SKM-1 treated with dmso at 0.1 percent for 144 hours (cell line): ENCODE measurements at regions not wholly inside any gene's neighbourhood (a gene's known extent, or its start where the extent isn't known, plus 50 kb on each side); places are given as distances from the start of the nearest gene placed in this dataset.

ENCODE experiments used
- DNase-seq: peaks from one replicate; lab custom pipeline; 2025; ENCODE audit not compliant: unreplicated experiment; lab: John Stamatoyannopoulos, UW

DNA sequence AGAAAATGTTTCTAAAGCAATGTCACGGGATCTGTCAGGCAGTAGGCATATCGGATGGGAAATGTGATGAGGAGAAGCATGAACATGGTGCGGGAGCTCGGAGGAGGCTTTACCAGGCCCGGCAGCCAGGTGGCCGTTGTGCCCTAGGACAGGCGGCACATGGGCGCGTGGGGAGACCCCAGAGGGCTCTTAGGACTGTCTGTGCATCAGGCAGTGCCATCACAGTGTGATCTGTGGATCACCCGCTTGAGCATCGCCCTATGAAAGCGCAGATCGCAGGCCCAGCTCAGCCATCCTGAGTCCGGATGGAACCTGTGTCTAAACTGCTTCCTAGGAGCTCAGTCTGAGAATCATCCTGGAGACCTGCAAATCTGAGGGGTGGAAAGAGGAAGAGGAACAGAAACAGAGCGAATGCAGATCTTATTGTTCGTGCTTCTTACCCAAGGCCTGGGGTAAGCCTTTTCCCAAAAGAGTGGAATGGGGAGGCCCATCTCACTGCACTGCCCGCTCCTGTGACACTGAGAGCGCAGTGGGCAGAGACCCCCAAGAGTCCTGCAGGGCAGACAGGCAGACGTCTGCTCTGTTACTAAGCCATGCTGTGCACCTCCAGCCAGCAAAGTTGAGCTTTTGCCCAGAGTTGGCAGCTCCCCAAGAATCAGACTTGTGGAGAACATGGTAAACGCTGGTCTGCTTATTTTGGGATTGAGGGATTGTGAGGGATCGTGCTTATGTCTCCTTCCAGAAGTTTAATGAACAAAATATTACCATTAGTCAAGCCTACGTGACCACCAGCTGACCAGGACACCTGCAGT is 251.0 kb downstream of the RHOU start:
- DNase-seq = peak; percentile 83

DNA sequence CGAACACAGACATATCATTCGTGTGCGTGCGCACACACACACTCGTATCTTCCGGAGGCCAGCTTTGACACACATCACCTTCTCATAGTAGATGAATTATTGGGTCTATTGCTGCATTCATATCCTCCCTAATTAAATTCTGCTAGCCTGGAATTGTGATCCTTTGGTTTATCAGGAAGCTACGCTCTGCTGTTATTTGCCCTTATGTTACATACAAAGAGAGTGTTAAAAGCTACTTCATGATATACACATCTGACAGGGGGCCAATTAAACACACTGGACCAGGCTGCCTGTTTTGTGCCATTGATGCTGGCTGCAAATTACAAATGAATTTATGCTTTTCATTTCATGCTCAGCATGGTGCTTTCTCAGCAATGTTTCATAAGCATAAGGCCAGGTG is 252.0 kb downstream of the RHOU start:
- no peak for DNase-seq

DNA sequence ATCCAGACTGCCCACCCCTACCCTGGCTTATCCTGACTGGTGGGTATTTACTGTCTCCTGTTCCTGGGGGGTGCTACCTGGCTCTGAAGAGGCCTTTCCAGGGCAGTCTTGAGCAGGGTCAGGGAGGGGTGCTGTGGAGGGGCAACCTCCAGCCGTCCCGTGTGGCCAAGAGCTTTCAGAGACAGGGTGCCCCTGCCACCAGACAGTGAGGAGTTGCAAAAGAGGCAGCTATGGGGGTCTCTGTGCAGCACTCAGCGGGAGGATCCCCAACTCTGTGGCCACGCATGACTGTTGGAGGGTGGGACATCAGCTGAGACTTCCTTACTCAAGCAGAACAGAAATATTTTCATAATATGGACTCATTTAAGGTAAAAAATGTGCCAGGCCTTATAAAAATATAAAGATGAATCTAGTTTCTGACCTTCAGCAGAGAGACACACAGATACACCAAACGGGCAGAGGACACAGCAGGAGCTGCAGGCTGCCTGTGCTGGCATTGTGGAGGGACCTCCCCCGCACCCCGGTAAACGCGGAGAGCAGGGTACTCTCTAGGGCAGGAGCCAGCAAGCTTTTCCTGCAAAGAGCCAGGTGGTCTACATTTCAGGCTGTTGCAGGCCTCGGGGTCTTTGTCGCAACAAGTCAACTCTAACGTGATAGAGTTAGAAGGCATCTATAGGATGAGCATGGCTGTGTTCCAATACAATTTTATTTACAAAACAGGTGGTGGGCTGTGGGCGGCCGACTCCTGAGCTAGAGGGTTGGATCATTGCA is 252.6 kb downstream of the RHOU start:
- DNase-seq = no peak

DNA sequence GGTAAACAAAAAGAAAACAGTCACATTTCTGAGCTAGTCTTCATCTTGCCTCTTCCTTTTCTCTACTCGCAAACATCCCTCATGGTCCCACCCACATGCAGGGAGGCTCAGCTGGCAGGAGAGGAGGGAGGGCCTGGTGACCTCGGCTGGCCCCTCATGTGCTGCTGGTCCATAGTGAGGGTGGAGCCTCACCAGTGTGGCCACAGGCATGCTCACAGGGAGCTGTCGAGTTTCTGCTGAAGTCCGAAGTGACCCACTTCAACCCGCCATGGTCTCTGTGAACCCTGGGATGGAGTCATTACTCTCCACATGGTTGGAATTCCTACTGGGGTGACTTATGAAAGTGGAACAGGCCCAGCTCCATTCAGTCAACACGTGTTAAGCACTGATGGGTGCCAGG is 253.4 kb downstream of the RHOU start:
- no peak for DNase-seq

DNA sequence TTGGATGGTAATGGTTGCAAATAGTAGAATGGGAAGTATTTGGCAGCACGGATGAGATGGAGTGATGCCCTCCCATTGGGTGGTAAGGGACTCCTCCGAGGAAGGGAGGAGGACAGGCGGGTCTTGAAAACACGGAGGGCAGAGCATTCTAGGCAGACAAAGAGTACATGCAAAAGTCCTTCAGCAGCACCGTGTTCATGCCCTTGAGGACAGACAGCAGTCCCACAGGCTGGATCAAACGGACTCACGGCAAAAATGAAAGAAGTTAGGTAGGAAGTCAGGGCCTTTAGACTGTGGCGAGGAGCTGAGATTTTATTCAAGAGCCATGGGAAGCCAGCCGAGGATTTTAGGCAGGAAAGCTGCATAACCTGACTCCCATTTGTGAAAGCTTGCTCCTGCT is 253.9 kb downstream of the RHOU start:
- no peak for DNase-seq

DNA sequence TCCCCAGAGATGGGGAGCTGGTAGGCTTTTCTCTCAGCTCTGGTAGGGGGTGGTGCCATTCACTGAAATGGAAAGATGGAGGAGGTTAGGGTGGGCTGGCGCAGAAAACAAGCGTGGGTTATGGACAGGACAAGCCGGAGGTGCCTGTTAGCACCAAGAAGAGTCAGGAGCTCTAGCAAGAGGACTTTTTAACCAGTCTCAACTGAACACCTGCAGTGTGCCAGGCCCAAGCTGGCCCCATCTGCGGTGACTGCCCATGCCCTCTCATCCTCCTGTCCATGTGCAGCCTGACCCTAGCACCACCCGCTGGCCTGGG is 254.4 kb downstream of the RHOU start:
- no peak for DNase-seq

DNA sequence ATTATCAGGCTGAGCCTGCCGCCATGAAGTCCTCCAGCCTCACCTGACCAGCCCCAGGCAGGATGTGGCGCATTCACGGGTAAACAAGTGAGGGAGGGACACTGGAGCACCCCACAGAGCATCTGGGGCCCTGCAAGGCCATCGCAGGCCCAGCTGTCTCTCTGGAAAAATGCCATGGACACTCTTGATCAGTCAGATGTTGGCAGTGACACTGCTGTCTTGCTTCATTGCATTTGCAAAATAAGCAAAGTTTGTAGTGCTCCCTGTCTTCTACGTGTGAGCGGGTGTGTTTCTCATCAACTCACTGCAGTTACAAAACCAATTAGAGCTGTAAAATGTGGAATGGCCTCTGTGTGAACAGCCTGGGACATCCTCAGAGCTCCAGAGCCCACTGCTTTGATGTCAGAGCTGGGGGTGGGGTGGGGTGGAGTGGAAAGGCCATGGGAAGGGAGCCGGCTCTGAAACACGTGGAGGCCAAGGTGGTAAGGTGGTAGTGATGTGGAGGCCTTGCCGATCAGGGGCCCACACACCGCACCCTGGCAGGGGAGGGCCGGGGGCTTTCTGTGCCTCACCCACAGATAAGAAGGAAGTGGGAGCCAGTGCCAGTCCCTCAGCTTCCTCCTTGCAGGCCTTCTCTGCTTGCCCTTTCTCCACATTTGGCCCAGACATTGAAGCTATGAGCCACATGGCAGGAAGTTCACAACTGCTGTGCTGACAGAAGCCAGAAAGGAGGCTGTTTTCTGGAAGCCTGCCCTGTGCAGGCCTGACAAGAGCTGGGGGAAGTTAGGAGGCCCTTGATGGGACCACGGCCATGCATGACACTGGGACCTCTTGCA is 254.9 kb downstream of the RHOU start:
- DNase-seq = peak; percentile 95

DNA sequence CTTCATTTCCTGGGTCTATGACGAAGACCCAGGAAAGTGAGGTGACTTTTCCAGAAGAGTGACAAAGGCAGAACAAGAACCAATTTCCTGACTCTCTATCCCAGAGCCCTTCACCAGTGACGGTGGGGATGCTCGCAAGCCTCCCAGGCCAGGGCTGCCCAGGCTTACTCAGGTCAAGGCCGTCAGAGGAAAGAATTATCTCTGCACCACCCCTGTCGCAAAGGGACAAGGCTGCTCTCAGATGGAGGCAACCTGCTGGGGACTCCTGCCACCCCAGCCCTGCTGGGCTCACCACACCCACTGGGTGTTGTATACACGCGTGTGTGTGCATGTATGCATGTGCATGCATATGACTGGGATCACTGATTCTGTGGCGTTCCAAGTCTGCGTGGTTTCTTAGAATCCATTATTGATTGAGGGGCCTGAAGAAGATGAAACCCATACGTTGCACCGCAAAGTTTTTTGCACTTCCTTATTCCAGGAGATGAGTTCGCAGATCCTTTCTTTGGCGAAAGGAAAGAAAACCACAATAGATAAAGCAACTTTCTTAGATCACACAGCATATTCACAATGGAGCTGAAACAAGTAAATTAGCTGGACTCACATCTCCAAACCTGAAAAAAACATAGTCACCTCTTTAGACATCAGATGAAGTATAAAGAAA is 255.8 kb downstream of the RHOU start:
- peak; percentile 83 for DNase-seq

DNA sequence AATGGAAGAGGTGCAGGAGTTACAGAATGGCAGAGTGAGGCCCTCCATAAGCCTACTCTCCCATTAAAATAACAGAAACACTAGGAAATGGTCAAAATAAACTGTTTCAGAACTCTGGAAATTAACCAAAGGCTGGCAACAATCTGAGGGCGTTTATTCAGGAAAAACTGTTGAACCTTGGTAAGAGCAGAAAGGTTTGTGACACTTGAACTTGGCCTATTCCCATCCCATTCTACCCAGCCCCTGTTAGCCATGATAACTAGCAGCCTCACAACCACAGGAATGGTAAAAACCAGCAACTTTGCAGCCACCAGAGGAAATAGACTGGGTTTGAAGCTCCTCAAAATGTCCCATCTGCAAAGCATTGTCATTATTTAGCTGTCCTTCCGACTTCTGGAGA is 256.8 kb downstream of the RHOU start:
- no peak for DNase-seq

DNA sequence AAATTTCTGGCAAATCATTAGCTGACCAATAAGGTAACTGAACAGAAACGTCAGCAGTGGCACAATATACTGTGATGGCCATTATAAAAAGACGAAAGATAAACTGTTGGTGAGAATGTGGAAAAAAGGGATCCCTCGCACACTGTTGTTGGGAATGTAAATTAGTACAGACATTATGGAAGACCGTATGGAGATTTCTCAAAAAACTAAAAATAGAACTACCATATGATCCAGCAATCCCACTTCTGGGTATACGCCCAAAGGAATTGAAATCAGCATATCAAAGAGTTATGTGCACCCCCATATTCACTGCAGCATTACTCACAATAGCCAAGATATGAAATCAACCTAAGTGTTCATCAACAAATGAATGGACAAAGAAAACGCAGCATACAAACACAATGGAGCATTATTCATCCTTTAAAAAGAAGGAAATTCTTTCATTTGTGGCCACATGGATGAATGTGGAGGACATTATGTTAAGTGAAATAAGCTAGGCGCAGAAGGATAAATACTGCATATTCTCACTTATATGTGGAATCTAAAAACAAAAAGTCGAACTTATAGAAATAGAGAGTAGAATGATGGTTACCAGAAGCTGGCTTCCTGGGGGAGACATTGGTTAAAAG is 257.7 kb downstream of the RHOU start:
- no peak for DNase-seq

DNA sequence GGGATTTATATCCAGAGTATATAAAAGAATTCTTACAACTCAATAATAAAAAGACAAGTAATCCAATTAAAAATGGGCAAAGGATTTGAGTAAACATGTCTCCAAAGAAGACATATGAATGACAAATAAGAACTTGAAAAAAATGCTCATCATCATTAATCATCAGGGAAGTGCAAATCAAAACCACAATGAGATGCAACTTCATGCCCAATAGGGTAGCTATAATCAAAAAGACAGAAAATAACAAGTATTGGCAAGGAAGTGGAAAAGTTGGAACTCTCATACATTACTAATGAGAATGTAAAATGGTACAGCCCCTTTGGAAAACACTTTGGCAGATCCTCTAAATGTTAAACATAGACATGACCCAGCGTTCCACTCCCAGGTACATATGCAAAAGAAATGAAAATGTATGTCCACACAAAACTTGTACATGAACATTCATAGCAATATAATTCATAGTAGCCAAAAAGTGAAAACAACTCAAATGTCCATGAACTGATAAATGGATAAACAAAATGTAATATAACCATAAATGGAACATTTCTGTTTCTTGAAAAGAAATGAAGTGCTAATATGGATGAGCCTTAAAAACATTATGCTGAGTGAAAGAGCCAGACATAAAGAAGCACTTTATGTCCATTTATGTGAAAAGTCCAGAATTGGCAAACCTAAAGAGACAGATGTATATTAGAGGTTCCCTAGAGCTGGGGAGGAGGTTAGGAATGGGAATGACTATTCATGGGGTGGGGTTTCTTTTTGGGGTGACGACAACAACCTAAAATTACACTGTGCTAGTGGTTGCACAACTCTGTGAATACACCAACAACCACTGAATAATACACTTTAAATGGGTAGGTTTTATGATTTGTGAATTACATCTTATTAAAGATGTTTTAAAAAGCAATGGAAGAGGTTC is 259.7 kb downstream of the RHOU start:
- DNase-seq = no peak

DNA sequence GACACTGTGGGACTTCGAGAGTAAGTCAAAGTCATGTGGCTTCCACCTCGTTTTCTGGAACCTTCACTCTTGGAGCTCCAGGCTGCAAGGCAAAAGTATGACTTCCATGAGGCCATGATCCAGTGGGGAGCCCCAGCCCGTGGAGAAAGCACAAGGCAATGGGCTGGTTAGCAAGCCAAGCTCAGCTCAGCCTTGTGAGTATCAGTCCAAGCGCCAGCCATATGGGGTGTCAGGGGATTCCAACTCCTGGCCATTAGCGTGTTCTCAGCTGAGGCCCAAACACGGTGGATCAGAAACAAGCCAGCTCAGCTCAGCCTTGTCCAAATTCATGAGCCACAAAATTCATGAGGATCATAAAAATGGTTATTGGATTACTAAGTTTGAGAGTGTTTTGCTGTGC is 261.0 kb downstream of the RHOU start:
- no peak for DNase-seq

DNA sequence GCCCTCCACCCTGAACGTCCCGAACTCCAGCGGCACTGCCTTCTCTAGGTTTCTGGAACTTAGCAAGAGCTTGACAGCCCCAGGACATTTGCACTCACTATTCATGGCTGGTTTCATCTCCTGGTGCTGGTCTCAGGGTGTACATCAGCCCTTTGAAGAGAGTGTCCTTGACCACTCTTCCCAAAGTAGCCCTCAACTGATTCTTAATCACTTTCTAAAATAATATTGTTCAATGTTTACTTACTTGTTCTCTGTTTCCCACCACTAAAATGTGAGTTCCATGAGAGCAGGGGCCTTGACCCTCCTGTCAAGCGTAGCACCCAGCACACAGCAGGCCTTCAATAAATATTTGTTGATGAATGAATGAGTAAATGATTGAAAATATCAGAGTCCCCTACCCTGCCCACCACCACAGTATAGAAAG is 262.5 kb downstream of the RHOU start:
- DNase-seq = no peak

DNA sequence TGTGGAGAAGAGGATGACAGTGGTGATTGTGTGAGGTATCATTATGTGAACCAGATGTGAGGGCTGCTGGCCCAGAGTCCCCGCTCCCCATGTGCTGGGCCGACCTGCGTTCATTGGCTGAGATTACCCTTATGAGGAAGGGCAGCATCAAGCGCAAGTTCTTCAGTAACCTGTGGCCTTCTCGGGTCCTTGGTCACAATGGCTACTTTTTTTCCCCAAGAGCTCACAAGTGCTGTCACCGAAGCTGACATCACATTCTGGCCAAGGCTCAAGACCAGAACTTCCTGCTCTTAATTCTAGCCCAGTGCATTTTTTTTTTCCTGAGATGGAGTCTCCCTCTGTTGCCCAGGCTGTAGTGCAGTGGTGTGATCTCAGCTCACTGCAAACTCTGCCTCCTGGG is 262.9 kb downstream of the RHOU start:
- no peak for DNase-seq

DNA sequence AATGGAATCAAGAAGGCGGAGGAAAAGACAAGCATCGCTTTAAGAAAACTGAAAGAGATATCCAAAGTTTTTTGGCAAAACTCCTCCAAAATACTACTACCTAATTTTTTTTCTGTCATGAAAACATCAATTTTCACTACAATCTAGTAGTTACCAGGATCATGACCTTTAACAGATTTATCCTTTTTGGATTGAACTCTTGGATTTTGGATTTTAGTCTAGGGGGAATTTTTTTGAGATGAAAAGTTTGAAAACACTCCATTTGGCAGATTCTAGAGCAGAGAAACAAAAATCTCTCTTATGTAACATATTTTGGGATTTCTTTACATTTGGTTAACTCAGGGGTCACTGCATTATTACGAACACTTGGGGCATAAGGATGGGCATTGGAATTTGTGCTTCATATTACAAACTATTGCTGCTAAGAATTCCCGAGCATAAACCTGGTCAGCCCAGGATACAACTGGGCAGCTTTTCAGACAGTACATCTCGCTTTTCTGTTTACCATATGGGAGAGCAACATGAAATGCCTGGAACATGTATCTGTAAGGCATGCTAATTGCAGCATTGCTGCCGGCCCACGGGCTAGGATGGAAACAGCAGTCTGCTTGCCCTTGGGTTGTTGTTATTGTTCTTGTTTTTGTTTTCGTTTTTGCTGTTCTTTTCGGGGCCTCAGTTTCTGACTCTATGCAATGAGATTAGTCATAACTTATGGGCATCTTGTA is 264.3 kb downstream of the RHOU start:
- DNase-seq = no peak

DNA sequence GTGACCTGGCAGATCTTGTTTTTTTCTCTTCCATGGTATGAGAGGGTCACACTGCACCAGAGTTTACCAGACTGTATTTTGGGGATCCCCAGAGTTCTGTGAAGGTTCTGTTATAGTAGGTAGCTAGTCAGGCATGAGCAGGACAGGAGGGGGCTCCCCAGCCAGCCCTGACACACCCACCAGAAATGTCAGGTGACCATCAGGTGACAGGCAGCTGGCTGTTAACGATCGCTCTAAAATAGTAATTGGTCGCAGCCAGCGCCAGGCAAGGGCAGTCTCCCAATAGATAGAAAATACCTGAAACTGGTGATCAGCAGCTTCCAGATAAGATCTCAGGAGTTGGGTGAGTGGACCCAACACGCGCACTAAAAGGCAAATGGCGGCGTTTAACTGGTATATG is 264.9 kb downstream of the RHOU start:
- DNase-seq = no peak

DNA sequence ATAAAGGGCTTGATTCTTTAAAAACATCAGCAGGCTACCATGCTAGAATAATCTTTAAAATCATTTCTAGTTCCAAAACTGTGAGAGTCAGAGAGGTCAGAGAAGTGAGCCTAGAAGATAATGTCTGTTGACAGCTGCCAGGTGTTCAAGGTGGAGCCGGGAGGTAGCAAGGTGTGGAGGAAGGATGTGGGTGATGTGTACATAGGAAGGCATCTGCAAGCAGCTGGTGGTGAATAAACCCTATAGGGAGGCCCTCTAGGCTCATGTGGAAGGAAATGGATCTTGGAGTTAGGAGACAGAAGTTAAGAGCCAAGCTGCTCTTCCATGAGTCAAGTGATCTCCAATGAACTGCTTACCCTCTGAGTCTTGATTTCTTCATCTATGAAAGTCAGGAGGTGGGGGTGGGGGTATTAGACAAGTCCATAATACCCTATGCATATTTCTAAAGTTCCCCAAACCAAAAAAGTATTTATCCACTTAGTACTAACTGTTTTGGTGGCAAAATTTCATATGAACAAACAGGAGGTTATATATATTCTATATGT is 266.3 kb downstream of the RHOU start:
- no peak for DNase-seq

DNA sequence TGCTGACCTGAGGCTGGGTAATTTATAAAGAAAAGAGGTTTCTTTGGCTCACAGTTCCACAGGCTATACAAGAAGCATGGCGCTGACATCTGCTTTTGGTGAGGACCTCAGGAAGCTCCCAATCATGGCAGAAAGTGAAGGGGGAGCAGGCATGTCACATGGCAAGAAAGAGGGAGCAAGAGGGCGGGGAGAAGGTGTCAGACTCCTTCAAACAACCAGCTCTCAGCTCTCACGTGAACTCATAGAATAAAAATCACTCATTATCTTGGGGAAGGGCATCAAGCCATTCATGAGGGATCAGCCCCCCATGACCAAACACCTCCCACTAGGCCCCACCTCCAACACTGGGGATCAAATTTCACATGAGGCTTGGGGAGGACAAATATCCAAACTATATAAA is 266.8 kb downstream of the RHOU start:
- DNase-seq = no peak

DNA sequence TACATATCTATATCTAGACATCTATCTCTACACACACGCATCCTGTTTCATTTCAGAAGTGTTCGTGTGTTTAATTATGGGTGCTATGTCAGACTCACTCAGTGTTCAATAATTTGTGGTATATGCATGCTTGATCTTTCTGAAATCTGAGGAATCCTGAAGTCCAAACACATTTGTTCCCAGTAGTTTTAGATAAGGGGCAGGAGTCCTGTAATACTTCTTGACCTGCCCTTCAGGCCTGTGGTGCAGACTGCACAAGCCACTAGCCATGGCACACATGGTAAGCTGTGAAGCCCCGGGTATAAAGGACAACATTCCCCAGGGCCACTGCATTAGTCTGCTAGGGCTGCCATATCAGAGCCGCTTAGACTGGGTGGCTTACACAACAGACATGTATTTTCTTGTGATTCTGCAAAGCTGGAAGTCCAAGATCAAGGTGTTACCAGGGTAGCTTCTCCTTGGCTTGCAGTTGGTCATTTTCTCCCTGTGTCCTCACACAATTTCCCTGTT is 267.2 kb downstream of the RHOU start:
- no peak for DNase-seq
